HG02678 (cell line): ENCODE measurements at regions not wholly inside any gene's neighbourhood (a gene's known extent, or its start where the extent isn't known, plus 50 kb on each side); places are given as distances from the start of the nearest gene placed in this dataset.
A peak's percentile ranks its signal among the peaks of the same experiment; 100 is the strongest.
"Not testable (repeated sequence)": the region's sequence is repeated elsewhere in the genome, so short reads cannot be mapped to it uniquely, and the experiment has no call there.

Experiments used
- ATAC-seq: cut with Tn5 transposase; IDR thresholded peaks from one replicate; pipeline ENCODE4 v1.9.1; 2021; ENCODE audit warnings: mild to moderate bottlenecking, moderate library complexity; ENCODE audit not compliant: unreplicated experiment

GRCh38 chr7:106713452-106713851, 52.5 kb upstream of the CCDC71L start:
- ATAC-seq, result not testable (repeated sequence)

GRCh38 chr7:106714590-106715442, 53.9 kb upstream of the CCDC71L start:
- ATAC-seq, result not testable (repeated sequence)

- no peak for ATAC-seq
Measured at GRCh38 chr7:106715730-106716129, 54.8 kb upstream of the CCDC71L start.

GRCh38 chr7:106717254-106717954, 56.4 kb upstream of the CCDC71L start:
- no peak for ATAC-seq

- peak; percentile 70 for ATAC-seq
Measured at GRCh38 chr7:106717955-106718871, 57.3 kb upstream of the CCDC71L start.

- no peak for ATAC-seq
Measured at GRCh38 chr7:106720641-106721040, 59.7 kb upstream of the CCDC71L start.

- ATAC-seq, result no peak
Measured at GRCh38 chr7:106721816-106722785, 61.1 kb upstream of the CCDC71L start.

GRCh38 chr7:106723398-106723797, 62.4 kb upstream of the CCDC71L start:
- ATAC-seq, result no peak

- ATAC-seq, result no peak
Measured at GRCh38 chr7:106729720-106730385, 68.9 kb upstream of the CCDC71L start.

GRCh38 chr7:106731187-106731586, 70.2 kb upstream of the CCDC71L start:
- peak; percentile 89 for ATAC-seq

- no peak for ATAC-seq
Measured at GRCh38 chr7:106731646-106732444, 70.9 kb upstream of the CCDC71L start.

GRCh38 chr7:106735637-106736036, 74.7 kb upstream of the CCDC71L start:
- ATAC-seq, result no peak

GRCh38 chr7:106736123-106736507, 75.2 kb upstream of the CCDC71L start:
- ATAC-seq, result no peak

GRCh38 chr7:106736508-106737201, 75.7 kb upstream of the CCDC71L start:
- ATAC-seq, result peak; percentile 86

GRCh38 chr7:106737202-106737562, 76.2 kb upstream of the CCDC71L start:
- ATAC-seq, result no peak

- ATAC-seq, result no peak
Measured at GRCh38 chr7:106740806-106741205, 79.8 kb upstream of the CCDC71L start.

GRCh38 chr7:106744563-106745091, 83.7 kb upstream of the CCDC71L start:
- ATAC-seq, result no peak

- ATAC-seq, result not testable (repeated sequence)
Measured at GRCh38 chr7:106747301-106747700, 86.3 kb upstream of the CCDC71L start.
